ENCODE measurements at regions not wholly inside any gene's neighbourhood (a gene's known extent, or its start where the extent isn't known, plus 50 kb on each side); places are given as distances from the start of the nearest gene placed in this dataset.
"Not testable (repeated sequence)": the region's sequence is repeated elsewhere in the genome, so short reads cannot be mapped to it uniquely, and the experiment has no call there.

DNA sequence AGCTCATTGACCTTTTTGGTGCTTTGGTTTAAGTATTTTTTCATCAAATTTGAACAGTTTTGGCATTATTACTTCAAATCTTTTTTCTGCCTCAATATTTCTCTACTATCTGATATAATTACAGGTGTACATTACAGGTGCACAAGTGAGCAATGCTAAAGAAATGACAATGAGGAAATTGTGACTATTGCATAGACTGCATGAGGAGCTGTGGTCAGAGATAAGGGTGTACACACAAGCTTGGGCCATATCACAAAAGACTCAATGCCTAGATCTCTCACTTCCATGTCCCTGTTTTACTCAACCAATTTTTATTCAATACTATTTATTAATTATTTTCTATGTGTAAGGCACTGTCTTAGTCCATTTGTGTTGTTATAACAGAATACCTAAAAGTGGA, 251.0 kb upstream of the UBASH3B start:
- Histone ChIP-seq H3K4me3 (ENCODE audit: low read length) (no peak overlapping the region), H3K27ac (ENCODE audit: low read length) (no peak overlapping the region), H3K27me3 (replicated peaks; ENCODE audit: insufficient read depth, low read length) (no peaks in the 10 kb centered on the region), H3K4me1 (ENCODE audit: low read length) (no peaks in the 10 kb centered on the region), H2AFZ (ENCODE audit: low read length) (no peak overlapping the region), H3K9me2 (replicated peaks; ENCODE audit: insufficient read depth, low read length) (no peaks in the 10 kb centered on the region), H3K4me2 (ENCODE audit: low read depth, low read length) (no peak overlapping the region), H3K79me2 (ENCODE audit: low read length) (no peaks in the 10 kb centered on the region), H3K9ac (ENCODE audit: low read length) (no peak overlapping the region), H3K9me3 (replicated peaks; ENCODE audit: insufficient read depth, low read length) (no peaks in the 10 kb centered on the region), H3F3A (ENCODE audit: insufficient read depth, low read length) (no peaks in the 10 kb centered on the region), H4K20me1 (ENCODE audit: insufficient read depth, low read length) (no peaks in the 10 kb centered on the region), H3K36me3 (replicated peaks; ENCODE audit: insufficient read depth, low read length) (no peaks in the 10 kb centered on the region)
- TF ChIP-seq EZH2 (optimal IDR thresholded peaks at IDR 0.05; ENCODE audit: low read depth, low read length) (no peak), EZH2phosphoT487 (IDR thresholded peaks at IDR 0.05; ENCODE audit: low read length) (no peak)
- TF ChIP-seq, protein P1, sequence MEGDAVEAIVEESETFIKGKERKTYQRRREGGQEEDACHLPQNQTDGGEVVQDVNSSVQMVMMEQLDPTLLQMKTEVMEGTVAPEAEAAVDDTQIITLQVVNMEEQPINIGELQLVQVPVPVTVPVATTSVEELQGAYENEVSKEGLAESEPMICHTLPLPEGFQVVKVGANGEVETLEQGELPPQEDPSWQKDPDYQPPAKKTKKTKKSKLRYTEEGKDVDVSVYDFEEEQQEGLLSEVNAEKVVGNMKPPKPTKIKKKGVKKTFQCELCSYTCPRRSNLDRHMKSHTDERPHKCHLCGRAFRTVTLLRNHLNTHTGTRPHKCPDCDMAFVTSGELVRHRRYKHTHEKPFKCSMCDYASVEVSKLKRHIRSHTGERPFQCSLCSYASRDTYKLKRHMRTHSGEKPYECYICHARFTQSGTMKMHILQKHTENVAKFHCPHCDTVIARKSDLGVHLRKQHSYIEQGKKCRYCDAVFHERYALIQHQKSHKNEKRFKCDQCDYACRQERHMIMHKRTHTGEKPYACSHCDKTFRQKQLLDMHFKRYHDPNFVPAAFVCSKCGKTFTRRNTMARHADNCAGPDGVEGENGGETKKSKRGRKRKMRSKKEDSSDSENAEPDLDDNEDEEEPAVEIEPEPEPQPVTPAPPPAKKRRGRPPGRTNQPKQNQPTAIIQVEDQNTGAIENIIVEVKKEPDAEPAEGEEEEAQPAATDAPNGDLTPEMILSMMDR (IDR thresholded peaks at IDR 0.05; ENCODE audit: low read length), result no peak
- no peak for DNase-seq

DNA sequence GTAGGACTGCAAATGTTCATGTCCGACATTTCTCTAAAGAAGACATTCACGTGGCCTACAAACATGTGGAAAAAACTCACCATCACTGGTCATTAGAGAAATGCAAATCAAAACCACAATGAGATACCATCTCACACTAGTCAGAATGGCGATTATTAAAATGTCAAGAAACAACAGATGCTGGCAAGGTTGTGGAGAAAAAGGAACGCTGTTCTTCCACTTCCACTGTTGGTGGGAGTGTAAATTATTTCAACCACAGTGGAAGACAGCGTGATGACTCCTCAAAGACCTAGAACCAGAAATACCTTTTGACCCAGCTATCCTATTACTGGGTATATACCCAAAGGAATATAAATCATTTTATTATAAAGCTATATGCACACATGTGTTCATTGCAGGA, 253.9 kb upstream of the UBASH3B start:
- not testable (repeated sequence) for H3K9me3 ChIP-seq (replicated peaks; ENCODE audit: insufficient read depth, low read length); H3K9me2 ChIP-seq (replicated peaks; ENCODE audit: insufficient read depth, low read length); H3K4me3 ChIP-seq (ENCODE audit: low read length); H3K79me2 ChIP-seq (ENCODE audit: low read length); H3K9ac ChIP-seq (ENCODE audit: low read length); H3K27ac ChIP-seq (ENCODE audit: low read length); H3K36me3 ChIP-seq (replicated peaks; ENCODE audit: insufficient read depth, low read length); H3F3A ChIP-seq (ENCODE audit: insufficient read depth, low read length); H2AFZ ChIP-seq (ENCODE audit: low read length); DNase-seq; H3K4me2 ChIP-seq (ENCODE audit: low read depth, low read length); H3K4me1 ChIP-seq (ENCODE audit: low read length); H3K27me3 ChIP-seq (replicated peaks; ENCODE audit: insufficient read depth, low read length); H4K20me1 ChIP-seq (ENCODE audit: insufficient read depth, low read length)

DNA sequence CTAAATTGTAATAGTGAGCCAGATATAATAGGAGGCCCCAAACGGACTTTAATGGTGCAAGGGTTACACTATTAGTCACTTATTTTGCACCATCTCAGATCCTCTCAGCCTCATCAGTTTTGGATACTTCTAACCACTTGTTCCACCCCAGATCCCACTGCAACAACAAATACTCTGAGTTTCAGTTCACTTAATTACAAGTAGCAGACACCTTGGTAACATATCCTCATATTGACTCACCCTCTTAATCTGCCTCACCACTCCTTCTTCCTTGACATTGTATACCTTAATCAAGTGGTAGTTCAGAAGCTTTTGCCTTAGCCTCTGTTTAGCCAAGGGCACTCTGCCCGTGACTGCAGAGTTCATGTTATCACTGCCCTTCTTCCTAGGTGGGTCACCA, 256.1 kb upstream of the UBASH3B start:
- Histone ChIP-seq H3K27me3 (replicated peaks; ENCODE audit: insufficient read depth, low read length) (no peaks in the 10 kb centered on the region), H4K20me1 (ENCODE audit: insufficient read depth, low read length) (no peaks in the 10 kb centered on the region), H3K9me3 (replicated peaks; ENCODE audit: insufficient read depth, low read length) (no peaks in the 10 kb centered on the region), H3F3A (ENCODE audit: insufficient read depth, low read length) (no peaks in the 10 kb centered on the region), H3K27ac (ENCODE audit: low read length) (no peak overlapping the region), H3K4me2 (ENCODE audit: low read depth, low read length) (no peak overlapping the region), H3K9me2 (replicated peaks; ENCODE audit: insufficient read depth, low read length) (no peaks in the 10 kb centered on the region), H3K4me1 (ENCODE audit: low read length) (no peaks in the 10 kb centered on the region), H3K79me2 (ENCODE audit: low read length) (no peaks in the 10 kb centered on the region), H3K4me3 (ENCODE audit: low read length) (no peak overlapping the region), H2AFZ (ENCODE audit: low read length) (no peak overlapping the region), H3K9ac (ENCODE audit: low read length) (no peak overlapping the region), H3K36me3 (replicated peaks; ENCODE audit: insufficient read depth, low read length) (no peaks in the 10 kb centered on the region)
- TF ChIP-seq EZH2phosphoT487 (IDR thresholded peaks at IDR 0.05; ENCODE audit: low read length), result no peak
- DNase-seq, result no peak

DNA sequence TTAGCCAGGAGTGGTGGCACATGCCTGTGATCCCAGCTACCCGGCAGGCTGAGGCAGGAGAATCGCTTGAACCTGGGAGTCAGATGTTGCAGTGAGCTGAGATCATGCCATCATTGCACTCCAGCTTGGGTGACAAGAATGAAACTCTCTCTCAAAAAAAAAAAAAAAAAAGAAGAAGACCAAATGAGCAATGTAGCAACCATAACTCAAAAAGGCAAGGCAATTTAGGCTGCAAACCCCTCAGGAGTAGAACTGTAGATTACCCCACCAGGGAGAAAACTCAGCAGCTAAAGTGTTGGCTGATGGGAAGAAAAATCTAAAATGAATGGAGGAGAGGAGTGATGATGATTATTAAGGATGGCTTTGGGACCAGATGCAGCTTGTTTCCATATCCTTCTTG, 256.7 kb upstream of the UBASH3B start:
- Histone ChIP-seq H2AFZ (ENCODE audit: low read length) (no peak overlapping the region), H3K27me3 (replicated peaks; ENCODE audit: insufficient read depth, low read length) (no peaks in the 10 kb centered on the region), H3K79me2 (ENCODE audit: low read length) (no peaks in the 10 kb centered on the region), H3K4me1 (ENCODE audit: low read length) (no peaks in the 10 kb centered on the region), H3K4me2 (ENCODE audit: low read depth, low read length) (no peak overlapping the region), H3K4me3 (ENCODE audit: low read length) (no peak overlapping the region), H3K36me3 (replicated peaks; ENCODE audit: insufficient read depth, low read length) (no peaks in the 10 kb centered on the region), H3K9me2 (replicated peaks; ENCODE audit: insufficient read depth, low read length) (no peaks in the 10 kb centered on the region), H3K9ac (ENCODE audit: low read length) (no peak overlapping the region), H3F3A (ENCODE audit: insufficient read depth, low read length) (no peaks in the 10 kb centered on the region), H3K9me3 (replicated peaks; ENCODE audit: insufficient read depth, low read length) (no peaks in the 10 kb centered on the region), H4K20me1 (ENCODE audit: insufficient read depth, low read length) (no peaks in the 10 kb centered on the region), H3K27ac (ENCODE audit: low read length) (no peak overlapping the region)
- no peak for TF ChIP-seq EZH2 (optimal IDR thresholded peaks at IDR 0.05; ENCODE audit: low read depth, low read length)
- TF ChIP-seq, protein P1 (IDR thresholded peaks at IDR 0.05; ENCODE audit: low read length), result no peak
- TF ChIP-seq EZH2phosphoT487 (IDR thresholded peaks at IDR 0.05; ENCODE audit: low read length), result no peak
- DNase-seq, result no peak
